H1 (cell line): ENCODE measurements at regions not wholly inside any gene's neighbourhood (a gene's known extent, or its start where the extent isn't known, plus 50 kb on each side); places are given as distances from the start of the nearest gene placed in this dataset.

Source experiments
- CTCF ChIA-PET: fragments of 300-600 bp; sonication (Branson Sonifier 250); formaldehyde crosslinking; loops from one replicate; lab custom pipeline; 2021; ENCODE audit not compliant: partially characterized antibody; lab: Charles Lee
- POLR2A ChIA-PET: fragments of 300-600 bp; sonication (Branson Sonifier 250); formaldehyde crosslinking; loops from one replicate; lab custom pipeline; 2021; ENCODE audit warnings: inconsistent platforms; ENCODE audit not compliant: partially characterized antibody; lab: Charles Lee
- DNase-seq, 2 experiments: peaks; one replicate each; pipeline versions ENCODE4 v3.0.0 to v3.0.0-alpha.2; 2010 to 2022; ENCODE audit warnings: low spot score in 2 of 2, low read depth in 1 of 2, mixed read lengths in 1 of 2
- FAIRE-seq: peaks from 2 replicates; lab custom pipeline; 2011; peaks lifted over from hg19 to GRCh38; lab: Jason Lieb, UNC
- H2AFZ ChIP-seq: 2 replicates; pipeline ENCODE4 v1.8.1; 2012; ENCODE audit warnings: low read length, inconsistent platforms
- H2AK5ac ChIP-seq: 2 replicates; pipeline ENCODE4 v1.6.1; 2013; ENCODE audit warnings: low read depth, low read length
- H2BK120ac ChIP-seq: replicated peaks from 2 replicates; pipeline ENCODE3; 2013; ENCODE audit warnings: low read depth, low read length, inconsistent platforms
- H2BK12ac ChIP-seq: 2 replicates; pipeline ENCODE4 v1.6.1; 2013; ENCODE audit warnings: low read depth, low read length
- H2BK15ac ChIP-seq: 2 replicates; pipeline ENCODE4 v1.6.1; 2013; ENCODE audit warnings: low read length
- H2BK20ac ChIP-seq: 2 replicates; pipeline ENCODE4 v1.6.1; 2013; ENCODE audit warnings: low read length
- H2BK5ac ChIP-seq: 2 replicates; pipeline ENCODE4 v1.6.1; 2013; ENCODE audit warnings: low read depth, low read length
- H3K14ac ChIP-seq: 2 replicates; pipeline ENCODE4 v1.6.1; 2013; ENCODE audit warnings: inconsistent platforms; ENCODE audit not compliant: insufficient read length
- H3K18ac ChIP-seq: 2 replicates; pipeline ENCODE4 v1.6.1; 2013; ENCODE audit warnings: low read length; ENCODE audit errors: extremely low read depth
- H3K23ac ChIP-seq: 2 replicates; pipeline ENCODE4 v1.6.1; 2013; ENCODE audit warnings: inconsistent platforms; ENCODE audit not compliant: insufficient read length
- H3K23me2 ChIP-seq: 2 replicates; pipeline ENCODE4 v1.6.1; 2013; ENCODE audit warnings: low read depth, low read length
- H3K27ac ChIP-seq: 2 replicates; pipeline ENCODE4 v1.6.1; 2011; ENCODE audit warnings: low read depth, low read length, inconsistent platforms
- H3K27me3 ChIP-seq, 4 experiments: replicated peaks in 1 of 4; 1 replicate in 1 of 4; 2 replicates in 3 of 4; pipeline versions ENCODE4 v1.6.1 to v1.8.1; 2011 to 2013; ENCODE audit warnings: low read length in 3 of 4, mild to moderate bottlenecking in 3 of 4, inconsistent platforms in 2 of 4, mixed read lengths in 2 of 4, moderate library complexity in 1 of 4; ENCODE audit not compliant: control insufficient read depth in 3 of 4, insufficient read depth in 3 of 4; ENCODE audit errors: extremely low read depth in 1 of 4
- H3K36me3 ChIP-seq, 4 experiments: 2 replicates each; pipeline versions ENCODE4 v1.6.1 to v1.8.1; 2011 to 2013; ENCODE audit warnings: mild to moderate bottlenecking in 4 of 4, low read length in 3 of 4, moderate library complexity in 2 of 4, control low read depth in 1 of 4, inconsistent platforms in 1 of 4; ENCODE audit not compliant: insufficient read depth in 4 of 4, control insufficient read depth in 2 of 4
- H3K4ac ChIP-seq: replicated peaks from 2 replicates; pipeline ENCODE3; 2013; ENCODE audit warnings: low read length, low read depth, mixed read lengths, inconsistent platforms; ENCODE audit not compliant: insufficient read length
- H3K4me1 ChIP-seq, 4 experiments: replicated peaks in 1 of 4; 1 replicate in 1 of 4; 2 replicates in 3 of 4; pipeline versions ENCODE4 v1.6.1 to v1.8.1; 2011 to 2013; ENCODE audit warnings: low read length in 3 of 4, inconsistent platforms in 2 of 4, mixed read lengths in 1 of 4; ENCODE audit not compliant: insufficient read depth in 4 of 4, control insufficient read depth in 3 of 4
- H3K4me2 ChIP-seq, 2 experiments: 2 replicates each; pipeline versions ENCODE4 v1.6.1 to v1.8.1; 2011 to 2013; ENCODE audit warnings: low read depth in 2 of 2, low read length in 2 of 2, control low read depth in 1 of 2, inconsistent platforms in 1 of 2, mild to moderate bottlenecking in 1 of 2; ENCODE audit not compliant: insufficient read depth in 1 of 2
- H3K4me3 ChIP-seq, 4 experiments: fragments of 200-600, 300-600 bp in 1 of 4; sonication (generic), shearing (Covaris generic), sonication (Bioruptor Twin) in 1 of 4; 2 replicates each; pipeline versions ENCODE4 v1.5.1 to v1.8.1; 2011 to 2016; ENCODE audit warnings: low read length in 4 of 4, low read depth in 3 of 4, control low read depth in 2 of 4, inconsistent platforms in 2 of 4, mild to moderate bottlenecking in 2 of 4, mixed read lengths in 1 of 4, moderate library complexity in 1 of 4; ENCODE audit not compliant: insufficient read depth in 2 of 4; ENCODE audit errors: extremely low read depth in 1 of 4
- H3K56ac ChIP-seq: replicated peaks from 2 replicates; pipeline ENCODE3; 2013; ENCODE audit warnings: low read depth, mild to moderate bottlenecking, mixed read lengths, low read length, inconsistent platforms; ENCODE audit not compliant: insufficient read length
- H3K79me1 ChIP-seq: 2 replicates; pipeline ENCODE4 v1.6.1; 2013; ENCODE audit warnings: low read depth, low read length, control low read depth
- H3K79me2 ChIP-seq, 2 experiments: 2 replicates each; pipeline versions ENCODE4 v1.6.1 to v1.8.1; 2012 to 2013; ENCODE audit warnings: low read length in 2 of 2, mild to moderate bottlenecking in 2 of 2, inconsistent platforms in 1 of 2; ENCODE audit not compliant: insufficient read depth in 2 of 2, control insufficient read depth in 1 of 2
- H3K9ac ChIP-seq, 4 experiments: replicated peaks in 1 of 4; 1 replicate in 1 of 4; 2 replicates in 3 of 4; pipeline versions ENCODE4 v1.6.1 to v1.8.1; 2011 to 2013; ENCODE audit warnings: low read depth in 3 of 4, low read length in 3 of 4, control low read depth in 2 of 4, mild to moderate bottlenecking in 2 of 4, moderate library complexity in 2 of 4, inconsistent platforms in 1 of 4; ENCODE audit errors: extremely low read depth in 1 of 4
- H3K9me3 ChIP-seq, 2 experiments: 2 replicates each; pipeline versions ENCODE4 v1.6.1 to v1.8.1; 2012 to 2013; ENCODE audit warnings: mild to moderate bottlenecking in 2 of 2, moderate library complexity in 2 of 2, control low read depth in 1 of 2, inconsistent platforms in 1 of 2, low read depth in 1 of 2, low read length in 1 of 2, mixed read lengths in 1 of 2; ENCODE audit not compliant: insufficient read depth in 2 of 2
- H4K20me1 ChIP-seq, 2 experiments: replicated peaks in 1 of 2; 2 replicates each; pipeline versions ENCODE3 to v1.8.1; 2011 to 2013; ENCODE audit warnings: inconsistent platforms in 2 of 2, low read length in 2 of 2, mild to moderate bottlenecking in 1 of 2; ENCODE audit not compliant: insufficient read depth in 2 of 2, control insufficient read depth in 1 of 2
- H4K5ac ChIP-seq: 2 replicates; pipeline ENCODE4 v1.6.1; 2013; ENCODE audit warnings: low read length, low read depth, mixed read lengths, inconsistent platforms; ENCODE audit not compliant: insufficient read length
- H4K8ac ChIP-seq: 2 replicates; pipeline ENCODE4 v1.8.0; 2013; ENCODE audit warnings: mild to moderate bottlenecking, moderate library complexity, low read length, inconsistent platforms; ENCODE audit not compliant: insufficient read depth; ENCODE audit errors: extremely low read depth
- H4K91ac ChIP-seq: replicated peaks from 2 replicates; pipeline ENCODE3; 2013; ENCODE audit warnings: low read length, mixed read lengths, inconsistent platforms; ENCODE audit not compliant: insufficient read length
- CBX8 ChIP-seq: fragments of 300-800, 300-1000 bp; sonication (generic); IDR thresholded peaks from 2 replicates; pipeline ENCODE4 v1.7.1; 2016; ENCODE audit warnings: low read depth, low read length, borderline replicate concordance
- E2F6 ChIP-seq: IDR thresholded peaks from 2 replicates; pipeline ENCODE4 v1.6.1; 2012; ENCODE audit warnings: inconsistent platforms
- EGR1 ChIP-seq: IDR thresholded peaks from 2 replicates; pipeline ENCODE4 v1.6.1; 2011; ENCODE audit warnings: low read depth, low read length, borderline replicate concordance
- FOSL1 ChIP-seq: IDR thresholded peaks from 2 replicates; pipeline ENCODE4 v1.6.1; 2011; ENCODE audit warnings: mild to moderate bottlenecking, low read depth, low read length, moderate library complexity; ENCODE audit not compliant: insufficient read depth
- WGBS, 2 experiments: shearing (Covaris generic) in 1 of 2; methylation state at CpG; one replicate each; pipeline versions ENCODE4 v1.1.6 to v1.1.7; 2013 to 2015; ENCODE audit warnings: low lambda C conversion rate in 2 of 2, mixed read lengths in 2 of 2, inconsistent platforms in 1 of 2, low coverage in 1 of 2, missing lambda C conversion rate in 1 of 2; ENCODE audit not compliant: insufficient replicate concordance in 2 of 2, insufficient coverage in 1 of 2, insufficient read length in 1 of 2; ENCODE audit errors: extremely low coverage in 1 of 2, missing lambda C conversion rate in 1 of 2; 5-methylcytosine and 5-hydroxymethylcytosine counted together

- Histone ChIP-seq H3K23ac (no peak overlapping the region), H3K56ac (no peak overlapping the region), H4K8ac (no peak overlapping the region), H3K23me2 (no peaks in the 10 kb centered on the region), H3K79me1 (no peaks in the 10 kb centered on the region), H4K5ac (no peak overlapping the region), H3K4me2 (no peak overlapping the region), H2AFZ (no peak overlapping the region), H4K20me1 (no peaks in the 10 kb centered on the region), H2BK5ac (no peak overlapping the region), H3K79me2 (no peaks in the 10 kb centered on the region), H3K4me3 (no peak overlapping the region), H3K27me3 (no peaks in the 10 kb centered on the region), H2BK20ac (no peak overlapping the region), H3K18ac (no peak overlapping the region), H3K27ac (no peak overlapping the region), H3K14ac (no peak overlapping the region), H3K4ac (no peak overlapping the region), H3K9ac (no peak overlapping the region), H4K91ac (no peak overlapping the region), H2BK15ac (no peak overlapping the region), H2BK120ac (no peak overlapping the region), H3K4me1 (peaks cover 0 to 5% (median 0%) of the 10 kb centered on the region in 4 experiments; a peak in 1 of 7 replicates), H2AK5ac (no peak overlapping the region), H3K36me3 (no peaks in the 10 kb centered on the region), H3K9me3 (no peaks in the 10 kb centered on the region), H2BK12ac (no peak overlapping the region)
- WGBS, 2 experiments: 94% methylated on average over 6 of the region's 6 CpGs; no CpG with 5 or more reads in 1 of the 2 experiments
- POLR2A ChIA-PET: no interaction called here
- CTCF ChIA-PET: interaction anchor here (0.6 to 1.4 kb wide), 4 partner anchors 14 to 498 kb away, joined by 3 read pairs; no protein-coding TSS in a partner anchor
- FAIRE-seq: no peak
- DNase-seq: no peak
- no peak for TF ChIP-seq E2F6
- TF ChIP-seq CBX8: no peak
- no peak for TF ChIP-seq FOSL1
- TF ChIP-seq EGR1: no peak
These were observed 90.8 kb downstream of the IRS2 start for GRCh38 chr13:109695402-109696190.
